ENCODE measurements at regions not wholly inside any gene's neighbourhood (a gene's known extent, or its start where the extent isn't known, plus 50 kb on each side); places are given as distances from the start of the nearest gene placed in this dataset.

- TF ChIP-seq, protein P1, sequence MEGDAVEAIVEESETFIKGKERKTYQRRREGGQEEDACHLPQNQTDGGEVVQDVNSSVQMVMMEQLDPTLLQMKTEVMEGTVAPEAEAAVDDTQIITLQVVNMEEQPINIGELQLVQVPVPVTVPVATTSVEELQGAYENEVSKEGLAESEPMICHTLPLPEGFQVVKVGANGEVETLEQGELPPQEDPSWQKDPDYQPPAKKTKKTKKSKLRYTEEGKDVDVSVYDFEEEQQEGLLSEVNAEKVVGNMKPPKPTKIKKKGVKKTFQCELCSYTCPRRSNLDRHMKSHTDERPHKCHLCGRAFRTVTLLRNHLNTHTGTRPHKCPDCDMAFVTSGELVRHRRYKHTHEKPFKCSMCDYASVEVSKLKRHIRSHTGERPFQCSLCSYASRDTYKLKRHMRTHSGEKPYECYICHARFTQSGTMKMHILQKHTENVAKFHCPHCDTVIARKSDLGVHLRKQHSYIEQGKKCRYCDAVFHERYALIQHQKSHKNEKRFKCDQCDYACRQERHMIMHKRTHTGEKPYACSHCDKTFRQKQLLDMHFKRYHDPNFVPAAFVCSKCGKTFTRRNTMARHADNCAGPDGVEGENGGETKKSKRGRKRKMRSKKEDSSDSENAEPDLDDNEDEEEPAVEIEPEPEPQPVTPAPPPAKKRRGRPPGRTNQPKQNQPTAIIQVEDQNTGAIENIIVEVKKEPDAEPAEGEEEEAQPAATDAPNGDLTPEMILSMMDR (IDR thresholded peaks at IDR 0.05), result no peak
- Histone ChIP-seq H3K4me3 (ENCODE audit: low read depth, low read length) (no peak overlapping the region), H3K4me2 (ENCODE audit: low read length) (no peak overlapping the region), H3K27ac (no peak overlapping the region), H3K9ac (no peak overlapping the region), H3K36me3 (ENCODE audit: control insufficient read depth, insufficient read depth, low read length) (no peaks in the 10 kb centered on the region), H3K27me3 (ENCODE audit: control insufficient read depth, insufficient read depth, low read length) (no peaks in the 10 kb centered on the region), H3K4me1 (peaks cover under 1% of the 10 kb centered on the region), H2AFZ (no peak overlapping the region), H3K79me2 (no peaks in the 10 kb centered on the region), H3K9me3 (ENCODE audit: control insufficient read depth, low read length) (no peaks in the 10 kb centered on the region)
Measured at GRCh38 chrX:69293776-69294601, 128.7 kb upstream of the PJA1 start.

DNA sequence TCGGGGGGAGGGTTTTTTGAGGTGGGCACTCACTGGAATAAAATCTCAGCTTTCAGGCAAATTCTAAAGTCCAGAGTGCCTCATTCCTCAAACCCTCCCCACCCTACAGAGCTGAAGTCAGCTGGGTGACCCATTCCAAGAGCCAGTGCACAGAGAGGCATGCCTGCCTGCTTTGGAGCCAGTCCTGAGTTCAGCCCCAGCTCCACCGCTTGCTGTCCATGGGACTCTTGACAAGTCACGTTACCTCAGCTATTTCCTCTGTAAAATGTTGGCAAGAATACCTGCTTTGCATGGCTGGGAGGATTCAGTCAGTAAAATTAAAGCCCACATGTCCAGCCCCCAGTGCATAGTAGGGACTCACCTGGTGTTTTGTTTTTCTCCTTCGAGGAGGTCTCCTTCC is 125.9 kb upstream of the PJA1 start:
- H3K4me2 ChIP-seq (ENCODE audit: low read length), result no peak overlapping the region
- TF ChIP-seq, protein P1 (IDR thresholded peaks at IDR 0.05), result no peak

GRCh38 chrX:69290292-69290691 is 125.0 kb upstream of the PJA1 start:
- Histone ChIP-seq H3K27me3 (ENCODE audit: control insufficient read depth, insufficient read depth, low read length) (no peaks in the 10 kb centered on the region), H3K4me2 (ENCODE audit: low read length) (no peak overlapping the region), H3K4me3 (ENCODE audit: low read depth, low read length) (no peak overlapping the region), H3K36me3 (ENCODE audit: control insufficient read depth, insufficient read depth, low read length) (no peaks in the 10 kb centered on the region), H3K27ac (no peak overlapping the region), H3K79me2 (no peaks in the 10 kb centered on the region), H3K4me1 (peaks cover 11% of the 10 kb centered on the region), H3K9ac (no peak overlapping the region), H2AFZ (no peak overlapping the region), H3K9me3 (ENCODE audit: control insufficient read depth, low read length) (no peaks in the 10 kb centered on the region)
- TF ChIP-seq, protein P1 (IDR thresholded peaks at IDR 0.05), result no peak

More for the DNA sequence above, 125.9 kb upstream of the PJA1 start:
- Histone ChIP-seq H3K36me3 (ENCODE audit: control insufficient read depth, insufficient read depth, low read length) (no peaks in the 10 kb centered on the region), H3K9ac (no peak overlapping the region), H3K79me2 (no peaks in the 10 kb centered on the region), H3K4me3 (ENCODE audit: low read depth, low read length) (no peak overlapping the region), H3K4me1 (peaks cover 11% of the 10 kb centered on the region), H3K27ac (no peak overlapping the region), H2AFZ (no peak overlapping the region), H3K9me3 (ENCODE audit: control insufficient read depth, low read length) (no peaks in the 10 kb centered on the region), H3K27me3 (ENCODE audit: control insufficient read depth, insufficient read depth, low read length) (no peaks in the 10 kb centered on the region)

DNA sequence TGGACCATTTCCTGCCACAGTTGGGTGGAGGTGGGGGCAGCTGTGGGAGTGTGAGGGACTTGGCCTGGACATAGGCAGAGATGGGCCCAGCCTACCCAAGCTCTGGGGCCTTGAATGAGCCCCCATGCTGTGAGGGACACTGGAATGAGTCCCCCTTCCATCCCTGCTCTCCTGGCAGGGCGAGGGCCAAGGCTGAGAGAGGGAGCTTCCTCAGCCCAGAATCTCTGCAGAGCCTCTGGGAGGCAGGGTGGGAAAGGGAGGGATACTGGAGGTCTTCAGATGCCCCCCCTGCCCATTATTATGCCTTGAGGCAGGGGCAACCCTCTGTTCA is 124.5 kb upstream of the PJA1 start:
- no peaks in the 10 kb centered on the region for H3K79me2 ChIP-seq
- H3K27ac ChIP-seq, result no peak overlapping the region
- no peaks in the 10 kb centered on the region for H3K36me3 ChIP-seq (ENCODE audit: control insufficient read depth, insufficient read depth, low read length)
- H3K4me3 ChIP-seq (ENCODE audit: low read depth, low read length), result no peak overlapping the region
- TF ChIP-seq, protein P1 (IDR thresholded peaks at IDR 0.05), result no peak
- H3K4me2 ChIP-seq (ENCODE audit: low read length), result no peak overlapping the region
- H3K4me1 ChIP-seq, result peaks cover 11% of the 10 kb centered on the region
- no peak overlapping the region for H2AFZ ChIP-seq
- no peak overlapping the region for H3K9ac ChIP-seq
- no peaks in the 10 kb centered on the region for H3K9me3 ChIP-seq (ENCODE audit: control insufficient read depth, low read length)
- no peaks in the 10 kb centered on the region for H3K27me3 ChIP-seq (ENCODE audit: control insufficient read depth, insufficient read depth, low read length)

Data from parathyroid adenoma (tissue), 2 donors.